Fibroblast of peridontal ligament (primary cell): ENCODE measurements at regions not wholly inside any gene's neighbourhood (a gene's known extent, or its start where the extent isn't known, plus 50 kb on each side); places are given as distances from the start of the nearest gene placed in this dataset.
"Not testable (repeated sequence)": the region's sequence is repeated elsewhere in the genome, so short reads cannot be mapped to it uniquely, and the experiment has no call there.

Source experiments
- DNase-seq: peaks from one replicate; pipeline ENCODE4 v3.0.0-alpha.2; 2010; ENCODE audit errors: extremely low read depth

GRCh38 chr12:68505970-68506369, 104.7 kb upstream of the RAP1B start:
- DNase-seq = no peak

- DNase-seq = no peak
Observed at GRCh38 chr12:68506619-68507018, 104.1 kb upstream of the RAP1B start.

GRCh38 chr12:68507657-68508056, 103.0 kb upstream of the RAP1B start:
- no peak for DNase-seq

- no peak for DNase-seq
Observed at GRCh38 chr12:68508576-68508975, 102.1 kb upstream of the RAP1B start.

GRCh38 chr12:68509242-68509641, 101.5 kb upstream of the RAP1B start:
- DNase-seq = no peak

- DNase-seq = no peak
Observed at GRCh38 chr12:68510397-68510796, 100.3 kb upstream of the RAP1B start.

GRCh38 chr12:68514807-68515411, 95.8 kb upstream of the RAP1B start:
- no peak for DNase-seq

- DNase-seq = no peak
Observed at GRCh38 chr12:68515793-68516192, 94.9 kb upstream of the RAP1B start.

- DNase-seq = peak; percentile 91
Observed at GRCh38 chr12:68521321-68521839, 89.3 kb upstream of the RAP1B start.

- DNase-seq = peak; percentile 77
Observed at GRCh38 chr12:68521848-68522502, 88.7 kb upstream of the RAP1B start.

- peak; percentile 54 for DNase-seq
Observed at GRCh38 chr12:68529466-68529865, 81.2 kb upstream of the RAP1B start.

- DNase-seq = no peak
Observed at GRCh38 chr12:68529869-68530268, 80.8 kb upstream of the RAP1B start.

- no peak for DNase-seq
Observed at GRCh38 chr12:68530299-68530698, 80.4 kb upstream of the RAP1B start.

GRCh38 chr12:68530965-68531364, 79.7 kb upstream of the RAP1B start:
- peak; percentile 89 for DNase-seq

GRCh38 chr12:68532204-68532886, 78.4 kb upstream of the RAP1B start:
- DNase-seq = peak; percentile 40

GRCh38 chr12:68532887-68533248, 77.8 kb upstream of the RAP1B start:
- no peak for DNase-seq

- no peak for DNase-seq
Observed at GRCh38 chr12:68534108-68534507, 76.6 kb upstream of the RAP1B start.

GRCh38 chr12:68536885-68537485, 73.7 kb upstream of the RAP1B start:
- DNase-seq = no peak

- DNase-seq = no peak
Observed at GRCh38 chr12:68537571-68537970, 73.1 kb upstream of the RAP1B start.

GRCh38 chr12:68538726-68539614, 71.7 kb upstream of the RAP1B start:
- peak; percentile 82 for DNase-seq

- no peak for DNase-seq
Observed at GRCh38 chr12:68539615-68539952, 71.1 kb upstream of the RAP1B start.

GRCh38 chr12:68540768-68541167, 69.9 kb upstream of the RAP1B start:
- not testable (repeated sequence) for DNase-seq
